Activated CD8-positive, alpha-beta T cell treated with anti-CD3 and anti-CD28 coated beads, Interleukin-2, amount 10 ng/mL, durations not matched to agents 7 days and 5 days (primary cell): ENCODE measurements at regions not wholly inside any gene's neighbourhood (a gene's known extent, or its start where the extent isn't known, plus 50 kb on each side); places are given as distances from the start of the nearest gene placed in this dataset.

Experiments used
- ATAC-seq: fragments of 150-1000 bp; cut with Tn5 transposase; one replicate; pipeline ENCODE4 v1.10.0; 2021; ENCODE audit warnings: moderate library complexity
- CTCF ChIA-PET: fragments of 350-600 bp; sonication (Branson Sonifier 250); formaldehyde crosslinking; loops from one replicate; lab custom pipeline; 2021; ENCODE audit warnings: antibody characterized with exemption; lab: Charles Lee
- POLR2A ChIA-PET: fragments of 350-600 bp; sonication (Branson Sonifier 250); formaldehyde crosslinking; loops from one replicate; lab custom pipeline; 2021; ENCODE audit warnings: antibody characterized with exemption; lab: Charles Lee
- DNase-seq: peaks from one replicate; pipeline ENCODE4 v3.0.0-alpha.2; 2020
- H3K27ac Mint-ChIP-seq: one replicate; pipeline ENCODE4 v1.8.0; 2021; ENCODE audit warnings: mild to moderate bottlenecking, mixed read lengths
- H3K27me3 Mint-ChIP-seq: one replicate; pipeline ENCODE4 v1.8.0; 2021; ENCODE audit warnings: low read depth, mixed read lengths
- H3K36me3 Mint-ChIP-seq: one replicate; pipeline ENCODE4 v1.8.0; 2021; ENCODE audit warnings: low read depth, mixed read lengths
- H3K4me1 Mint-ChIP-seq: one replicate; pipeline ENCODE4 v1.8.0; 2021; ENCODE audit warnings: low read depth, mixed read lengths
- H3K4me3 Mint-ChIP-seq: one replicate; pipeline ENCODE4 v1.8.0; 2021; ENCODE audit warnings: mild to moderate bottlenecking, mixed read lengths
- H3K9me3 Mint-ChIP-seq: one replicate; pipeline ENCODE4 v1.8.0; 2022; ENCODE audit warnings: mixed read lengths; ENCODE audit not compliant: insufficient read depth

GRCh38 chr3:166114448-166114847 is 277.2 kb upstream of the BCHE start:
- H3K4me3 Mint-ChIP-seq, result no peak overlapping the region
- ATAC-seq, result no peak
- ChIA-PET CTCF (no interaction called here), POLR2A (no interaction called here)
- no peaks in the 10 kb centered on the region for H3K27me3 Mint-ChIP-seq
- no peaks in the 10 kb centered on the region for H3K36me3 Mint-ChIP-seq
- no peak overlapping the region for H3K27ac Mint-ChIP-seq
- no peak for DNase-seq
- H3K9me3 Mint-ChIP-seq, result peaks cover 3% of the 10 kb centered on the region
- no peaks in the 10 kb centered on the region for H3K4me1 Mint-ChIP-seq

DNA sequence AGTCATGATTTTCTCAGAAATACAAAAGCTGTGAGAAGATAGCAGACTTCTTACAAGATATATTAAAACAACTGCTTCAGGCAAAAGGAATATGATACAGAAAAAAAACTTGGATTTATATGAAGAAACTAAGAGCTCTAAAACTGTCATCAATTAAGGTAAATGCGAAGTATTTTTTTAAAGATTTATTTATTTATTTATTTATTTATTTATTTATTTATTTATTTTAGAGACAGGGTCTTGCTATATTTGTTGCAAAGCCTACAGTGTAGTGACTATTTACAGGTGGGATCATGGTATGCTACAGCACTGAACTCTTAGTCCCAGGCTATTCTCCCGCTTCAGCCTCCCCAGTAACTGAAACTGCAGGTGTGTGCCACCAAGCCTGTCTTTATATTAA is 274.3 kb upstream of the BCHE start:
- Mint-ChIP-seq H3K4me1 (no peaks in the 10 kb centered on the region), H3K36me3 (no peaks in the 10 kb centered on the region), H3K27ac (no peak overlapping the region), H3K27me3 (no peaks in the 10 kb centered on the region), H3K9me3 (peaks cover 3% of the 10 kb centered on the region), H3K4me3 (no peak overlapping the region)
- POLR2A ChIA-PET, result no interaction called here
- DNase-seq (no peak), ATAC-seq (no peak)
- CTCF ChIA-PET, result no interaction called here

- no peak overlapping the region for H3K27ac Mint-ChIP-seq
- no peak overlapping the region for H3K4me3 Mint-ChIP-seq
- H3K27me3 Mint-ChIP-seq, result no peaks in the 10 kb centered on the region
- H3K9me3 Mint-ChIP-seq, result peaks cover 7% of the 10 kb centered on the region
- ChIA-PET CTCF (no interaction called here), POLR2A (no interaction called here)
- ATAC-seq (no peak), DNase-seq (no peak)
- H3K36me3 Mint-ChIP-seq, result no peaks in the 10 kb centered on the region
- H3K4me1 Mint-ChIP-seq, result no peaks in the 10 kb centered on the region
Measured at GRCh38 chr3:166110102-166110501, 272.9 kb upstream of the BCHE start.

DNA sequence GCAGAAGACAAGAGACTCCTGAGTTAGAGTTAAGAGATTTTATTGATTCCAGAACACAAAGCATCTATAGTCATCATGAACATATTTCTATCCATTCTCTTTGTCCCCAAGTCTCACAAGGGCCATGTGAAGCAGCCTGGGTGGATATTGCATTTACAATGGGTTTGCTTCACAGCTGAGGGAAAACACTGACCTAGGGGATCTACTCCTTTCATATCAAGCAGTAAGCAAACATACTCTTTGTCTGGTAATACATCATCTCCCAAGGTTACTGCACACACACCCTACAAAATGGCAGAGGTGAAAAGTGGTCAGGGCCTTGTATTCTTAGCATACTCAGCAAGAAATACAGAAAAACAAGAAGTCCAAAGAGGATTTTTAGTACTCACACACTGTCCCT is 267.7 kb upstream of the BCHE start:
- CTCF ChIA-PET, result no interaction called here
- POLR2A ChIA-PET, result no interaction called here
- H3K4me3 Mint-ChIP-seq, result no peak overlapping the region
- H3K27me3 Mint-ChIP-seq, result no peaks in the 10 kb centered on the region
- peaks cover 4% of the 10 kb centered on the region for H3K9me3 Mint-ChIP-seq
- no peak overlapping the region for H3K27ac Mint-ChIP-seq
- no peaks in the 10 kb centered on the region for H3K4me1 Mint-ChIP-seq
- no peak for DNase-seq
- ATAC-seq, result no peak
- H3K36me3 Mint-ChIP-seq, result no peaks in the 10 kb centered on the region

GRCh38 chr3:166100730-166101129 is 263.5 kb upstream of the BCHE start:
- H3K4me3 Mint-ChIP-seq, result no peak overlapping the region
- ChIA-PET POLR2A (no interaction called here), CTCF (no interaction called here)
- no peaks in the 10 kb centered on the region for H3K9me3 Mint-ChIP-seq
- H3K27me3 Mint-ChIP-seq, result no peaks in the 10 kb centered on the region
- DNase-seq (no peak), ATAC-seq (no peak)
- no peaks in the 10 kb centered on the region for H3K36me3 Mint-ChIP-seq
- no peak overlapping the region for H3K27ac Mint-ChIP-seq
- no peaks in the 10 kb centered on the region for H3K4me1 Mint-ChIP-seq

- peaks cover 5% of the 10 kb centered on the region for H3K9me3 Mint-ChIP-seq
- H3K4me1 Mint-ChIP-seq, result no peaks in the 10 kb centered on the region
- H3K27me3 Mint-ChIP-seq, result no peaks in the 10 kb centered on the region
- no peak overlapping the region for H3K4me3 Mint-ChIP-seq
- ChIA-PET CTCF (no interaction called here), POLR2A (no interaction called here)
- ATAC-seq, result no peak
- H3K36me3 Mint-ChIP-seq, result no peaks in the 10 kb centered on the region
- no peak overlapping the region for H3K27ac Mint-ChIP-seq
- DNase-seq, result no peak
Measured at GRCh38 chr3:166089575-166089974, 252.4 kb upstream of the BCHE start.

- DNase-seq (no peak), ATAC-seq (no peak)
- H3K27ac Mint-ChIP-seq, result no peak overlapping the region
- no peak overlapping the region for H3K4me3 Mint-ChIP-seq
- no peaks in the 10 kb centered on the region for H3K4me1 Mint-ChIP-seq
- H3K27me3 Mint-ChIP-seq, result no peaks in the 10 kb centered on the region
- CTCF ChIA-PET, result no interaction called here
- POLR2A ChIA-PET, result no interaction called here
- H3K36me3 Mint-ChIP-seq, result no peaks in the 10 kb centered on the region
- H3K9me3 Mint-ChIP-seq, result peaks cover 8% of the 10 kb centered on the region
Measured at GRCh38 chr3:166085164-166085856, 248.1 kb upstream of the BCHE start.

GRCh38 chr3:166080096-166080495 is 242.9 kb upstream of the BCHE start:
- DNase-seq (no peak), ATAC-seq (no peak)
- H3K36me3 Mint-ChIP-seq, result no peaks in the 10 kb centered on the region
- H3K27ac Mint-ChIP-seq, result no peak overlapping the region
- CTCF ChIA-PET, result no interaction called here
- POLR2A ChIA-PET, result no interaction called here
- H3K4me3 Mint-ChIP-seq, result no peak overlapping the region
- no peaks in the 10 kb centered on the region for H3K4me1 Mint-ChIP-seq
- no peaks in the 10 kb centered on the region for H3K27me3 Mint-ChIP-seq
- peaks cover 8% of the 10 kb centered on the region for H3K9me3 Mint-ChIP-seq

GRCh38 chr3:166071831-166072230 is 234.6 kb upstream of the BCHE start:
- no peak for DNase-seq

GRCh38 chr3:166064476-166064875 is 227.3 kb upstream of the BCHE start:
- H3K4me1 Mint-ChIP-seq, result no peaks in the 10 kb centered on the region
- ChIA-PET CTCF (no interaction called here), POLR2A (no interaction called here)
- DNase-seq (no peak), ATAC-seq (no peak)
- no peaks in the 10 kb centered on the region for H3K27me3 Mint-ChIP-seq
- H3K9me3 Mint-ChIP-seq, result no peaks in the 10 kb centered on the region
- no peak overlapping the region for H3K4me3 Mint-ChIP-seq
- H3K27ac Mint-ChIP-seq, result no peak overlapping the region
- H3K36me3 Mint-ChIP-seq, result no peaks in the 10 kb centered on the region

More at GRCh38 chr3:166071831-166072230, 234.6 kb upstream of the BCHE start:
- Mint-ChIP-seq H3K9me3 (peaks cover 7% of the 10 kb centered on the region), H3K27ac (no peak overlapping the region), H3K4me1 (no peaks in the 10 kb centered on the region), H3K4me3 (no peak overlapping the region), H3K27me3 (no peaks in the 10 kb centered on the region), H3K36me3 (no peaks in the 10 kb centered on the region)
- no peak for ATAC-seq
- CTCF ChIA-PET, result no interaction called here
- POLR2A ChIA-PET, result no interaction called here

GRCh38 chr3:166060789-166061479 is 223.7 kb upstream of the BCHE start:
- Mint-ChIP-seq H3K36me3 (no peaks in the 10 kb centered on the region), H3K4me3 (no peak overlapping the region)
- no peak for ATAC-seq

GRCh38 chr3:166052440-166052839 is 215.2 kb upstream of the BCHE start:
- H3K9me3 Mint-ChIP-seq, result peaks cover 18% of the 10 kb centered on the region
- CTCF ChIA-PET, result no interaction called here

More at GRCh38 chr3:166060789-166061479, 223.7 kb upstream of the BCHE start:
- ChIA-PET CTCF (no interaction called here), POLR2A (no interaction called here)
- H3K27ac Mint-ChIP-seq, result no peak overlapping the region
- H3K27me3 Mint-ChIP-seq, result no peaks in the 10 kb centered on the region
- H3K9me3 Mint-ChIP-seq, result no peaks in the 10 kb centered on the region
- DNase-seq, result no peak
- no peaks in the 10 kb centered on the region for H3K4me1 Mint-ChIP-seq

More at GRCh38 chr3:166052440-166052839, 215.2 kb upstream of the BCHE start:
- Mint-ChIP-seq H3K27ac (no peak overlapping the region), H3K36me3 (no peaks in the 10 kb centered on the region), H3K4me1 (no peaks in the 10 kb centered on the region), H3K27me3 (no peaks in the 10 kb centered on the region), H3K4me3 (no peak overlapping the region)
- POLR2A ChIA-PET, result no interaction called here
- DNase-seq (no peak), ATAC-seq (no peak)
